C4-2B (cell line): ENCODE measurements at regions not wholly inside any gene's neighbourhood (a gene's known extent, or its start where the extent isn't known, plus 50 kb on each side); places are given as distances from the start of the nearest gene placed in this dataset.

Experiments
- ZFX ChIP-seq: fragments of 450-650 bp; IDR thresholded peaks from 2 replicates; pipeline ENCODE4 v1.6.1; 2017
- TF ChIP-seq, protein P1 (sequence below): fragments of 450-650 bp; conservative IDR thresholded peaks from 2 replicates; pipeline ENCODE4 v1.5.1; 2017; ENCODE audit warnings: mild to moderate bottlenecking

DNA sequence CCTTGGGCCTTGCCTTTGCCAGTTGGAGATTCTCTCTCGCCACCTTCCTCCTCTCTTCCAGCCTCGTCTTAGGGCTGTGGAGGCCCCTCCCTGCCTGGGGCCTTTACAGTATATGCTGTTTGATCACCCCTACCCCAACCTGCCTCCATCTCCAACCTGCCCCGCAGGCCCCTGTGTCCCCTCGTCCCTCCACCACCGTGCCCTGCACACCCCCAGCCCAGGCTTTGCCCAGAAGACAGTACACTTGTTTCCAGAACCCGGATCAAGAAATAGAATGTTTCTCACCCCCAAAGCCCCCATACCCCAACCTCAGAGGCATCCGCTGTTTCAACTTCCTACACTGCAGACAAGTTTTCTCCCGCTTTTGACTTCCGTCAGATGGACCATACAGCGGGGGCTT lies 202.3 kb upstream of the C14orf180 start:
- TF ChIP-seq, protein P1, sequence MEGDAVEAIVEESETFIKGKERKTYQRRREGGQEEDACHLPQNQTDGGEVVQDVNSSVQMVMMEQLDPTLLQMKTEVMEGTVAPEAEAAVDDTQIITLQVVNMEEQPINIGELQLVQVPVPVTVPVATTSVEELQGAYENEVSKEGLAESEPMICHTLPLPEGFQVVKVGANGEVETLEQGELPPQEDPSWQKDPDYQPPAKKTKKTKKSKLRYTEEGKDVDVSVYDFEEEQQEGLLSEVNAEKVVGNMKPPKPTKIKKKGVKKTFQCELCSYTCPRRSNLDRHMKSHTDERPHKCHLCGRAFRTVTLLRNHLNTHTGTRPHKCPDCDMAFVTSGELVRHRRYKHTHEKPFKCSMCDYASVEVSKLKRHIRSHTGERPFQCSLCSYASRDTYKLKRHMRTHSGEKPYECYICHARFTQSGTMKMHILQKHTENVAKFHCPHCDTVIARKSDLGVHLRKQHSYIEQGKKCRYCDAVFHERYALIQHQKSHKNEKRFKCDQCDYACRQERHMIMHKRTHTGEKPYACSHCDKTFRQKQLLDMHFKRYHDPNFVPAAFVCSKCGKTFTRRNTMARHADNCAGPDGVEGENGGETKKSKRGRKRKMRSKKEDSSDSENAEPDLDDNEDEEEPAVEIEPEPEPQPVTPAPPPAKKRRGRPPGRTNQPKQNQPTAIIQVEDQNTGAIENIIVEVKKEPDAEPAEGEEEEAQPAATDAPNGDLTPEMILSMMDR = no peak
- TF ChIP-seq ZFX = no peak
